NT2/D1 (cell line): ENCODE measurements at regions not wholly inside any gene's neighbourhood (a gene's known extent, or its start where the extent isn't known, plus 50 kb on each side); places are given as distances from the start of the nearest gene placed in this dataset.

Experiments
- DNase-seq: peaks from one replicate; pipeline ENCODE4 v3.0.0-alpha.2; 2011; ENCODE audit warnings: low read depth, low spot score
- H3K27me3 ChIP-seq: 2 replicates; pipeline ENCODE4 v1.6.0; 2011; ENCODE audit warnings: mild to moderate bottlenecking; ENCODE audit not compliant: insufficient read length, insufficient read depth
- H3K36me3 ChIP-seq: 2 replicates; pipeline ENCODE4 v1.6.1; 2011; ENCODE audit warnings: mild to moderate bottlenecking, low read length, mixed read lengths; ENCODE audit not compliant: insufficient read depth, insufficient read length
- H3K4me1 ChIP-seq: 2 replicates; pipeline ENCODE4 v1.5.1; 2011; ENCODE audit not compliant: insufficient read depth, insufficient read length
- H3K4me3 ChIP-seq: 2 replicates; pipeline ENCODE4 v1.5.1; 2011; ENCODE audit warnings: low read depth; ENCODE audit not compliant: insufficient read length
- H3K9ac ChIP-seq: 2 replicates; pipeline ENCODE4 v1.6.0; 2011; ENCODE audit warnings: low read depth; ENCODE audit not compliant: insufficient read length
- H3K9me3 ChIP-seq: 2 replicates; pipeline ENCODE4 v1.5.1; 2011; ENCODE audit warnings: mild to moderate bottlenecking, low read length; ENCODE audit not compliant: insufficient read depth
- SUZ12 ChIP-seq: IDR thresholded peaks from 2 replicates; pipeline ENCODE4 v1.6.1; 2011; ENCODE audit not compliant: insufficient read length, insufficient read depth; ENCODE audit errors: extremely low read depth
- YY1 ChIP-seq: IDR thresholded peaks from 2 replicates; pipeline ENCODE4 v1.6.1; 2011; ENCODE audit not compliant: insufficient read length, insufficient read depth
- ZNF274 ChIP-seq: IDR thresholded peaks from 2 replicates; pipeline ENCODE4 v1.6.1; 2011; ENCODE audit warnings: mild to moderate bottlenecking, low read depth, low read length

- H3K9ac ChIP-seq: no peak overlapping the region
- H3K36me3 ChIP-seq: no peaks in the 10 kb centered on the region
- no peak overlapping the region for H3K4me3 ChIP-seq
- no peaks in the 10 kb centered on the region for H3K4me1 ChIP-seq
- no peak for TF ChIP-seq SUZ12
- TF ChIP-seq YY1: no peak
- TF ChIP-seq ZNF274: no peak
- H3K9me3 ChIP-seq: no peaks in the 10 kb centered on the region
- no peaks in the 10 kb centered on the region for H3K27me3 ChIP-seq
- DNase-seq: no peak
These were observed 266.9 kb upstream of the DYNLRB2 start for GRCh38 chr16:80273635-80274538.

GRCh38 chr16:80265624-80266306 is 275.0 kb upstream of the DYNLRB2 start:
- H3K4me1 ChIP-seq: no peaks in the 10 kb centered on the region
- no peaks in the 10 kb centered on the region for H3K36me3 ChIP-seq
- TF ChIP-seq YY1 (no peak), SUZ12 (no peak), ZNF274 (no peak)
- H3K9ac ChIP-seq: no peak overlapping the region
- H3K9me3 ChIP-seq: no peaks in the 10 kb centered on the region
- DNase-seq: no peak
- no peak overlapping the region for H3K4me3 ChIP-seq
- no peaks in the 10 kb centered on the region for H3K27me3 ChIP-seq

GRCh38 chr16:80263848-80264694 is 276.7 kb upstream of the DYNLRB2 start:
- Histone ChIP-seq H3K27me3 (no peaks in the 10 kb centered on the region), H3K36me3 (no peaks in the 10 kb centered on the region), H3K4me1 (no peaks in the 10 kb centered on the region), H3K4me3 (no peak overlapping the region), H3K9ac (no peak overlapping the region), H3K9me3 (no peaks in the 10 kb centered on the region)
- no peak for TF ChIP-seq ZNF274
- no peak for TF ChIP-seq YY1
- no peak for TF ChIP-seq SUZ12
- no peak for DNase-seq

- Histone ChIP-seq H3K9ac (no peak overlapping the region), H3K36me3 (no peaks in the 10 kb centered on the region), H3K4me1 (no peaks in the 10 kb centered on the region), H3K27me3 (no peaks in the 10 kb centered on the region), H3K9me3 (no peaks in the 10 kb centered on the region), H3K4me3 (no peak overlapping the region)
- TF ChIP-seq YY1 (no peak), SUZ12 (no peak), ZNF274 (no peak)
- DNase-seq: no peak
These were observed 277.5 kb upstream of the DYNLRB2 start for GRCh38 chr16:80263181-80263823.

- Histone ChIP-seq H3K27me3 (no peaks in the 10 kb centered on the region), H3K9me3 (no peaks in the 10 kb centered on the region), H3K4me1 (no peaks in the 10 kb centered on the region), H3K9ac (no peak overlapping the region), H3K4me3 (no peak overlapping the region), H3K36me3 (no peaks in the 10 kb centered on the region)
- DNase-seq: no peak
- TF ChIP-seq SUZ12: no peak
- no peak for TF ChIP-seq YY1
- TF ChIP-seq ZNF274: no peak
These were observed 279.9 kb upstream of the DYNLRB2 start for GRCh38 chr16:80260906-80261311.

GRCh38 chr16:80259290-80259805 is 281.4 kb upstream of the DYNLRB2 start:
- H3K4me3 ChIP-seq: no peak overlapping the region
- H3K4me1 ChIP-seq: no peaks in the 10 kb centered on the region
- no peaks in the 10 kb centered on the region for H3K36me3 ChIP-seq
- no peak overlapping the region for H3K9ac ChIP-seq
- H3K27me3 ChIP-seq: no peaks in the 10 kb centered on the region
- DNase-seq: no peak
- H3K9me3 ChIP-seq: no peaks in the 10 kb centered on the region
- TF ChIP-seq YY1 (no peak), ZNF274 (no peak), SUZ12 (no peak)
